Tibial nerve (tissue), 4 donors: ENCODE measurements at regions not wholly inside any gene's neighbourhood (a gene's known extent, or its start where the extent isn't known, plus 50 kb on each side); places are given as distances from the start of the nearest gene placed in this dataset.

Experiments used
- CTCF ChIP-seq, 5 experiments: fragments of 200-600 bp in 3 of 5; fragments of 450-650 bp in 2 of 5; sonication (generic) in 3 of 5; IDR thresholded peaks; one replicate each; pipeline ENCODE4 v1.5.1; 2016 to 2019; ENCODE audit warnings: antibody characterized with exemption in 5 of 5, mild to moderate bottlenecking in 3 of 5, moderate library complexity in 2 of 5
- EP300 ChIP-seq, 2 donors: sonication (generic); formaldehyde crosslinking; IDR thresholded peaks; one replicate each; pipeline ENCODE4 v1.6.1; 2017; ENCODE audit warnings: antibody characterized with exemption in 2 of 2, mild to moderate bottlenecking in 1 of 2
- POLR2A ChIP-seq, 2 donors: fragments of 450-650 bp; IDR thresholded peaks; one replicate each; pipeline ENCODE4 v1.6.1; 2017; ENCODE audit warnings: antibody characterized with exemption in 2 of 2, mild to moderate bottlenecking in 2 of 2, moderate library complexity in 2 of 2

- TF ChIP-seq CTCF (IDR thresholded peaks at IDR 0.05) (no peak), POLR2A (IDR thresholded peaks at IDR 0.05) (no peak), EP300 (IDR thresholded peaks at IDR 0.05) (no peak)
These were observed 94.2 kb downstream of the MINAR1 start for GRCh38 chr15:79526376-79526775.
